H1 (cell line): ENCODE measurements at regions not wholly inside any gene's neighbourhood (a gene's known extent, or its start where the extent isn't known, plus 50 kb on each side); places are given as distances from the start of the nearest gene placed in this dataset.

ENCODE experiments used
- BACH1 ChIP-seq: IDR thresholded peaks from 2 replicates; pipeline ENCODE4 v1.6.1; 2012; ENCODE audit warnings: low read length, improper control_type of control experiment
- CEBPB ChIP-seq: IDR thresholded peaks from 2 replicates; pipeline ENCODE4 v1.6.1; 2012; ENCODE audit warnings: low read depth, low read length
- CTBP2 ChIP-seq: IDR thresholded peaks from 2 replicates; pipeline ENCODE4 v1.7.0; 2011; ENCODE audit warnings: borderline replicate concordance, mild to moderate bottlenecking, moderate library complexity, mixed read lengths, low read length; ENCODE audit not compliant: insufficient read depth, insufficient read length
- SIN3A ChIP-seq, 2 experiments: IDR thresholded peaks in 1 of 2; conservative IDR thresholded peaks in 1 of 2; 2 replicates each; pipeline ENCODE4 v1.6.1; 2011 to 2012; ENCODE audit warnings: low read length in 2 of 2, improper control_type of control experiment in 1 of 2, low read depth in 1 of 2, mild to moderate bottlenecking in 1 of 2
- SIRT6 ChIP-seq: IDR thresholded peaks from one replicate; pipeline ENCODE4 v1.7.1; 2012; ENCODE audit warnings: low read length, inconsistent platforms
- SUZ12 ChIP-seq: fragments of 200-600 bp; sonication (generic); IDR thresholded peaks from 2 replicates; pipeline ENCODE4 v1.6.1; 2012; ENCODE audit warnings: mild to moderate bottlenecking, inconsistent platforms, low read length, moderate library complexity, mixed read lengths

DNA sequence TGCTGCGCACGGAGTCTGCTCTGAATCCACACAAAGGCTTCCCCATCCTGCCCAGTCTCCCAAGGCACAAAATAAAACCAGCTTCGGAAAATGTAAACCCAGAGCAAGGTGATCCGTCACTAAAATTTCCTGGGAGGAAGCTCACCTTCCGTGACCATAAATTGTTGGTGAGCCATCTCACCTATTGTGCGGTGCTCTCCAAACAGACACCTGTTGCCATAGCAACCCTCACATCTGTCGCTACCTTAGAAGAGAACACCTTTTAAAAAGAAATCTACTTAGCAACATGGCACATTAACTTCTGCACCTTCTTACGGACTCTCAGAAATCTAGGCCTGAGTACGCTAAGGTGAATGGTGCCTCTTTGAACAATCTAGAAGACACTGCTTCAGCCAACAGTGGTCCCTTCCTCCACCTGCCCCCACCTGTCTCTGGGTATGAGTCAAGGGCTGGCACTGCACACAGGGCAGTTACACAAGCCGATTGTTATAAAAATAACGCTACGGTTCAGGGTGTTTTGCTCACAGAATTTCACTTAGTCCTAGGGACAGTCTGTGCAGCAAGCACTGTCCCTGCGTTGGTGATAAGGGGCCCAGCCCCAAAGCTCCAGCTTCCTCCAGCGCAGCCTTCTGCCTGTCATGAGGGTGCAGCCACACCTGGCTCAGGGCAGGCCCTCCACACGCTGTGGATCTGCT is 114.9 kb upstream of the ID2 start (continued):
- TF ChIP-seq CTBP2 (no peak), SUZ12 (no peak), SIRT6 (no peak), BACH1 (no peak), CEBPB (no peak), SIN3A (conservative IDR thresholded peaks at IDR 0.05 in 1 of 2, IDR thresholded peaks at IDR 0.05 in 1 of 2; ENCODE audit: low read depth in 1 of 2, low read length in 2 of 2) (no peak)
- TF ChIP-seq, all 59 proteins: peak for 0
